ENCODE measurements at regions not wholly inside any gene's neighbourhood (a gene's known extent, or its start where the extent isn't known, plus 50 kb on each side); places are given as distances from the start of the nearest gene placed in this dataset.

DNA sequence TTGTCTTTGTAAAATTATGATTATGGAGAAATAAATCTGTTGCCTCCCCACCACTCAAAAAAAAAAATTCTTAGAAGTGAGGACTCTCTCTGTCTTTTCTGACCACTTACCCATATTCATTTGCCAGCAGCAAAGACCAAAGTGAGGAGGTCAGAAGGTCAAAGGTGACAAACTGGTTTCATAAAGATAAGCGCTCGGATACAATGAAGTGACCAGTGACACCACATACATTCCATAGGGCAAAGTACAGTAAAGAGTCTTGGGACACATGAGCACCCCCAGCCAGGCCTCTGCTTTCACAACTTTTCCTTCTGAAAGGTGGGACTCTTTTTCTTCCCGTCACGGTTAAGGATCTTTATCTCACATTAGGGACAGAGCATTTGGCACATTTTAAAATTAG is 75.9 kb upstream of the TCF4 start:
- TF ChIP-seq, protein P1, sequence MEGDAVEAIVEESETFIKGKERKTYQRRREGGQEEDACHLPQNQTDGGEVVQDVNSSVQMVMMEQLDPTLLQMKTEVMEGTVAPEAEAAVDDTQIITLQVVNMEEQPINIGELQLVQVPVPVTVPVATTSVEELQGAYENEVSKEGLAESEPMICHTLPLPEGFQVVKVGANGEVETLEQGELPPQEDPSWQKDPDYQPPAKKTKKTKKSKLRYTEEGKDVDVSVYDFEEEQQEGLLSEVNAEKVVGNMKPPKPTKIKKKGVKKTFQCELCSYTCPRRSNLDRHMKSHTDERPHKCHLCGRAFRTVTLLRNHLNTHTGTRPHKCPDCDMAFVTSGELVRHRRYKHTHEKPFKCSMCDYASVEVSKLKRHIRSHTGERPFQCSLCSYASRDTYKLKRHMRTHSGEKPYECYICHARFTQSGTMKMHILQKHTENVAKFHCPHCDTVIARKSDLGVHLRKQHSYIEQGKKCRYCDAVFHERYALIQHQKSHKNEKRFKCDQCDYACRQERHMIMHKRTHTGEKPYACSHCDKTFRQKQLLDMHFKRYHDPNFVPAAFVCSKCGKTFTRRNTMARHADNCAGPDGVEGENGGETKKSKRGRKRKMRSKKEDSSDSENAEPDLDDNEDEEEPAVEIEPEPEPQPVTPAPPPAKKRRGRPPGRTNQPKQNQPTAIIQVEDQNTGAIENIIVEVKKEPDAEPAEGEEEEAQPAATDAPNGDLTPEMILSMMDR (IDR thresholded peaks at IDR 0.05) = no peak
- TF ChIP-seq EZH2 (IDR thresholded peaks at IDR 0.05) (no peak), EZH2phosphoT487 (IDR thresholded peaks at IDR 0.05) (no peak)
